ENCODE measurements at regions not wholly inside any gene's neighbourhood (a gene's known extent, or its start where the extent isn't known, plus 50 kb on each side); places are given as distances from the start of the nearest gene placed in this dataset.
"Not testable (repeated sequence)": the region's sequence is repeated elsewhere in the genome, so short reads cannot be mapped to it uniquely, and the experiment has no call there.

GRCh38 chr10:44575601-44576380 is 190.9 kb upstream of the CXCL12 start:
- H3K4me3 ChIP-seq (ENCODE audit: insufficient read depth, low read length, poor library complexity, severe bottlenecking): no peak overlapping the region
- no peak overlapping the region for H2AFZ ChIP-seq (ENCODE audit: low read depth, low read length, severe bottlenecking)
- no peaks in the 10 kb centered on the region for H3K27me3 ChIP-seq (ENCODE audit: low read length)
- no peaks in the 10 kb centered on the region for H3K9me3 ChIP-seq (ENCODE audit: insufficient read depth, low read length)
- no peaks in the 10 kb centered on the region for H4K20me1 ChIP-seq (ENCODE audit: low read depth, low read length)
- H3K4me2 ChIP-seq (ENCODE audit: low read depth, low read length, poor library complexity, severe bottlenecking): no peak overlapping the region
- no peak overlapping the region for H3K9ac ChIP-seq (ENCODE audit: low read length)
- TF ChIP-seq EZH2phosphoT487 (conservative IDR thresholded peaks at IDR 0.05; ENCODE audit: low read length): no peak
- no peaks in the 10 kb centered on the region for H3K36me3 ChIP-seq (ENCODE audit: low read length)
- H3K27ac ChIP-seq (ENCODE audit: low read depth, low read length): no peak overlapping the region
- no peaks in the 10 kb centered on the region for H3K79me2 ChIP-seq (ENCODE audit: insufficient read depth, low read length)
- no peaks in the 10 kb centered on the region for H3F3A ChIP-seq (ENCODE audit: insufficient read depth)
- H3K9me2 ChIP-seq (replicated peaks; ENCODE audit: insufficient read depth, low read length): no peaks in the 10 kb centered on the region

GRCh38 chr10:44576702-44577191 is 191.8 kb upstream of the CXCL12 start:
- Histone ChIP-seq H3K9me3 (ENCODE audit: insufficient read depth, low read length) (no peaks in the 10 kb centered on the region), H3K27ac (ENCODE audit: low read depth, low read length) (no peak overlapping the region), H3K9ac (ENCODE audit: low read length) (no peak overlapping the region), H3K9me2 (replicated peaks; ENCODE audit: insufficient read depth, low read length) (no peaks in the 10 kb centered on the region), H3F3A (ENCODE audit: insufficient read depth) (no peaks in the 10 kb centered on the region), H3K79me2 (ENCODE audit: insufficient read depth, low read length) (no peaks in the 10 kb centered on the region), H3K36me3 (ENCODE audit: low read length) (no peaks in the 10 kb centered on the region), H3K4me2 (ENCODE audit: low read depth, low read length, poor library complexity, severe bottlenecking) (no peak overlapping the region), H3K4me3 (ENCODE audit: insufficient read depth, low read length, poor library complexity, severe bottlenecking) (no peak overlapping the region), H2AFZ (ENCODE audit: low read depth, low read length, severe bottlenecking) (no peak overlapping the region), H3K27me3 (ENCODE audit: low read length) (no peaks in the 10 kb centered on the region), H4K20me1 (ENCODE audit: low read depth, low read length) (no peaks in the 10 kb centered on the region)
- TF ChIP-seq CTCF (IDR thresholded peaks at IDR 0.05; ENCODE audit: insufficient read depth, low read length, poor library complexity, severe bottlenecking) (no peak), EZH2phosphoT487 (conservative IDR thresholded peaks at IDR 0.05; ENCODE audit: low read length) (no peak)

- no peak for TF ChIP-seq CTCF (IDR thresholded peaks at IDR 0.05; ENCODE audit: insufficient read depth, low read length, poor library complexity, severe bottlenecking)
- TF ChIP-seq EZH2phosphoT487 (conservative IDR thresholded peaks at IDR 0.05; ENCODE audit: low read length): no peak
- no peak overlapping the region for H3K4me3 ChIP-seq (ENCODE audit: insufficient read depth, low read length, poor library complexity, severe bottlenecking)
- no peak overlapping the region for H2AFZ ChIP-seq (ENCODE audit: low read depth, low read length, severe bottlenecking)
- H3K36me3 ChIP-seq (ENCODE audit: low read length): no peaks in the 10 kb centered on the region
- no peaks in the 10 kb centered on the region for H3F3A ChIP-seq (ENCODE audit: insufficient read depth)
- H3K9me3 ChIP-seq (ENCODE audit: insufficient read depth, low read length): no peaks in the 10 kb centered on the region
- no peaks in the 10 kb centered on the region for H3K9me2 ChIP-seq (replicated peaks; ENCODE audit: insufficient read depth, low read length)
- H4K20me1 ChIP-seq (ENCODE audit: low read depth, low read length): no peaks in the 10 kb centered on the region
- no peaks in the 10 kb centered on the region for H3K27me3 ChIP-seq (ENCODE audit: low read length)
- no peak overlapping the region for H3K9ac ChIP-seq (ENCODE audit: low read length)
- H3K27ac ChIP-seq (ENCODE audit: low read depth, low read length): no peak overlapping the region
- H3K79me2 ChIP-seq (ENCODE audit: insufficient read depth, low read length): no peaks in the 10 kb centered on the region
- H3K4me2 ChIP-seq (ENCODE audit: low read depth, low read length, poor library complexity, severe bottlenecking): no peak overlapping the region
Measured at GRCh38 chr10:44577533-44577932, 192.6 kb upstream of the CXCL12 start.

- Histone ChIP-seq H3K36me3 (ENCODE audit: low read length) (no peaks in the 10 kb centered on the region), H3K4me2 (ENCODE audit: low read depth, low read length, poor library complexity, severe bottlenecking) (no peak overlapping the region), H4K20me1 (ENCODE audit: low read depth, low read length) (no peaks in the 10 kb centered on the region), H3K9ac (ENCODE audit: low read length) (no peak overlapping the region), H3K9me3 (ENCODE audit: insufficient read depth, low read length) (no peaks in the 10 kb centered on the region), H3K27ac (ENCODE audit: low read depth, low read length) (no peak overlapping the region), H3K9me2 (replicated peaks; ENCODE audit: insufficient read depth, low read length) (no peaks in the 10 kb centered on the region), H3F3A (ENCODE audit: insufficient read depth) (no peaks in the 10 kb centered on the region), H3K4me3 (ENCODE audit: insufficient read depth, low read length, poor library complexity, severe bottlenecking) (no peak overlapping the region), H3K79me2 (ENCODE audit: insufficient read depth, low read length) (no peaks in the 10 kb centered on the region), H2AFZ (ENCODE audit: low read depth, low read length, severe bottlenecking) (no peak overlapping the region), H3K27me3 (ENCODE audit: low read length) (no peaks in the 10 kb centered on the region)
- TF ChIP-seq EZH2phosphoT487 (conservative IDR thresholded peaks at IDR 0.05; ENCODE audit: low read length): no peak
- TF ChIP-seq CTCF (IDR thresholded peaks at IDR 0.05; ENCODE audit: insufficient read depth, low read length, poor library complexity, severe bottlenecking): no peak
Measured at GRCh38 chr10:44578271-44578670, 193.4 kb upstream of the CXCL12 start.

GRCh38 chr10:44578963-44579362 is 194.1 kb upstream of the CXCL12 start:
- not testable (repeated sequence) for H3F3A ChIP-seq (ENCODE audit: insufficient read depth); H3K4me2 ChIP-seq (ENCODE audit: low read depth, low read length, poor library complexity, severe bottlenecking); H3K9ac ChIP-seq (ENCODE audit: low read length); H2AFZ ChIP-seq (ENCODE audit: low read depth, low read length, severe bottlenecking); H3K79me2 ChIP-seq (ENCODE audit: insufficient read depth, low read length); H3K27ac ChIP-seq (ENCODE audit: low read depth, low read length); H3K9me3 ChIP-seq (ENCODE audit: insufficient read depth, low read length); H3K36me3 ChIP-seq (ENCODE audit: low read length); H3K9me2 ChIP-seq (replicated peaks; ENCODE audit: insufficient read depth, low read length); H3K27me3 ChIP-seq (ENCODE audit: low read length); H4K20me1 ChIP-seq (ENCODE audit: low read depth, low read length); H3K4me3 ChIP-seq (ENCODE audit: insufficient read depth, low read length, poor library complexity, severe bottlenecking)
